ENCODE measurements at regions not wholly inside any gene's neighbourhood (a gene's known extent, or its start where the extent isn't known, plus 50 kb on each side); places are given as distances from the start of the nearest gene placed in this dataset.

DNA sequence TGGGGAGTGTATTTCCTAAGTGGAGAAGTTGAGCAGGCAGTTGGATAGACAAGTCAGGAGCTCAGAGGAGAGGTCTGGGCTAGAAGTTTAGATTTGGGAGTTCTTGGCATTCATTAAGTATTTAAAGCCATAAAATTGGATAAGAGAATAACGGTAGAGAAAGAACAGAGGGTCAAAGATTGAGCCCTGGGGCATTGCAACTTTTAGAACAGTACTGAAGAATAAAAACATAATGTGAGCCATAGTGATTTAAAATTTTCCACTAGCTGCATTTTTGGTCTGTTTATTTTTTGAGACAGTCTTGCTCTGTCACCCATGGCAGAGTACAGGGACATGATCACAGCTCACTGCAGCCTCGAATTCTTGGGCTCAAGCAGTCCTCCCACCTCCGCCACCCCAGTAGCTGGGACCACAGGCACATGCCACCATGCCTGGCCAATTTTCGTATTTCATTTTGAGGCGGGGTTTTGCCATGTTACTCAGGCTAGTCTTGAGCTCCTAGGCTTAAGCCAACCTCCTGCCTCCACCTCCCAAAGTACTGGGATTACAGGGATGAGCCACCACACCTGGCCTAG, 85.9 kb upstream of the SOX13 start:
- Histone ChIP-seq H3K18ac (ENCODE audit: low read length) (no peak overlapping the region), H3K4ac (ENCODE audit: low read depth, low read length) (peak overlapping the region; percentile 43), H3K27ac (ENCODE audit: low read depth, low read length) (no peak overlapping the region), H3K4me3 (ENCODE audit: low read depth, low read length) (no peak overlapping the region), H3K36me3 (ENCODE audit: control insufficient read depth in 1 of 2, insufficient read depth in 2 of 2, low read length in 2 of 2) (no peaks in the 10 kb centered on the region), H3K9ac (ENCODE audit: low read length) (no peak overlapping the region), H2BK120ac (ENCODE audit: insufficient read depth, low read length, poor library complexity) (peak overlapping the region; percentile 82), H3K79me2 (ENCODE audit: control insufficient read depth, insufficient read depth, low read length, poor library complexity) (peaks cover 2% of the 10 kb centered on the region), H2AFZ (ENCODE audit: insufficient read depth, low read length, poor library complexity) (no peak overlapping the region), H3K4me2 (ENCODE audit: low read length) (no peak overlapping the region), H4K91ac (ENCODE audit: low read depth, low read length) (peak overlapping the region; percentile 41), H4K8ac (ENCODE audit: low read depth, low read length) (no peak overlapping the region), H3K27me3 (ENCODE audit: insufficient read depth, low read length) (no peaks in the 10 kb centered on the region), H3K4me1 (ENCODE audit: control insufficient read depth in 1 of 2, insufficient read depth in 2 of 2, low read length in 2 of 2) (peaks cover 8% of the 10 kb centered on the region in 2 experiments), H4K12ac (ENCODE audit: low read depth, low read length) (no peak overlapping the region), H2BK12ac (ENCODE audit: low read length) (peak overlapping the region; percentile 55), H2BK5ac (ENCODE audit: low read depth, low read length, poor library complexity) (peak overlapping the region; percentile 50), H3K23ac (ENCODE audit: low read length) (no peak overlapping the region), H2AK5ac (ENCODE audit: low read length) (peak overlapping the region; percentile 3), H3K79me1 (ENCODE audit: low read length) (peaks cover 28% of the 10 kb centered on the region), H3K9me3 (ENCODE audit: insufficient read depth, low read depth, low read length) (no peaks in the 10 kb centered on the region), H3K14ac (ENCODE audit: low read length) (peak overlapping the region; percentile 2)
- DNase-seq = no peak
- WGBS (ENCODE audit: extremely low coverage, insufficient coverage, insufficient read length) = no CpG with 5 or more reads among the region's 5 CpGs

DNA sequence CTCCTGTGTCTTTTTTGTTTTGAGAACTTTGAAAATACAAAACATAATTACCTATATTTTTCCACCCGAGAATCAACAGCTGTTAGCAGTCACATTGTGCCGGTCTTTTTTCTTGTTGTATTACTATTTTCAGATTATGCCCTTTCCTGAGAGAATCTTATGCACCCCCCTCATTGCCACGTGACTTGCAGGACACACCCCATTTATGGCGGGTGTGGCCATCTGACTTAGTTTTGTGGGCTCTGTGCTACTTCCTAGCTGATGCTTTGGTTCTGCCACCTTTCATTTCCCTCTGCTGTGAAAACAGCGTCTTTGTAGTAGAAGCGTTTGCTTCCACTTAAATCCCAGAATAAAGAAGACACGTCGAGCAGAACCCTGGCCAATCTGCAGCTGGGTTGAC, 82.8 kb upstream of the SOX13 start:
- H3K9ac ChIP-seq (ENCODE audit: low read length) = no peak overlapping the region
- no peak for DNase-seq
- H3K4me1 ChIP-seq (ENCODE audit: control insufficient read depth in 1 of 2, insufficient read depth in 2 of 2, low read length in 2 of 2) = peaks cover 8% of the 10 kb centered on the region in 2 experiments
- H2BK12ac ChIP-seq (ENCODE audit: low read length) = peak overlapping the region; percentile 85
- no peak overlapping the region for H3K4me2 ChIP-seq (ENCODE audit: low read length)
- no peaks in the 10 kb centered on the region for H3K9me3 ChIP-seq (ENCODE audit: insufficient read depth, low read depth, low read length)
- no peak overlapping the region for H3K23ac ChIP-seq (ENCODE audit: low read length)
- H4K91ac ChIP-seq (ENCODE audit: low read depth, low read length) = no peak overlapping the region
- no peak overlapping the region for H2AFZ ChIP-seq (ENCODE audit: insufficient read depth, low read length, poor library complexity)
- no peaks in the 10 kb centered on the region for H3K27me3 ChIP-seq (ENCODE audit: insufficient read depth, low read length)
- no peak overlapping the region for H3K4ac ChIP-seq (ENCODE audit: low read depth, low read length)
- no peak overlapping the region for H2BK5ac ChIP-seq (ENCODE audit: low read depth, low read length, poor library complexity)
- no CpG with 5 or more reads among the region's 8 CpGs for WGBS (ENCODE audit: extremely low coverage, insufficient coverage, insufficient read length)
- no peak overlapping the region for H3K4me3 ChIP-seq (ENCODE audit: low read depth, low read length)
- no peak overlapping the region for H3K18ac ChIP-seq (ENCODE audit: low read length)
- H3K27ac ChIP-seq (ENCODE audit: low read depth, low read length) = no peak overlapping the region
- H3K36me3 ChIP-seq (ENCODE audit: control insufficient read depth in 1 of 2, insufficient read depth in 2 of 2, low read length in 2 of 2) = no peaks in the 10 kb centered on the region
- H3K79me2 ChIP-seq (ENCODE audit: control insufficient read depth, insufficient read depth, low read length, poor library complexity) = peaks cover 2% of the 10 kb centered on the region
- H3K79me1 ChIP-seq (ENCODE audit: low read length) = peaks cover 18% of the 10 kb centered on the region
- H2AK5ac ChIP-seq (ENCODE audit: low read length) = no peak overlapping the region
- H4K12ac ChIP-seq (ENCODE audit: low read depth, low read length) = no peak overlapping the region
- no peak overlapping the region for H3K14ac ChIP-seq (ENCODE audit: low read length)
- no peak overlapping the region for H2BK120ac ChIP-seq (ENCODE audit: insufficient read depth, low read length, poor library complexity)
- H4K8ac ChIP-seq (ENCODE audit: low read depth, low read length) = no peak overlapping the region

DNA sequence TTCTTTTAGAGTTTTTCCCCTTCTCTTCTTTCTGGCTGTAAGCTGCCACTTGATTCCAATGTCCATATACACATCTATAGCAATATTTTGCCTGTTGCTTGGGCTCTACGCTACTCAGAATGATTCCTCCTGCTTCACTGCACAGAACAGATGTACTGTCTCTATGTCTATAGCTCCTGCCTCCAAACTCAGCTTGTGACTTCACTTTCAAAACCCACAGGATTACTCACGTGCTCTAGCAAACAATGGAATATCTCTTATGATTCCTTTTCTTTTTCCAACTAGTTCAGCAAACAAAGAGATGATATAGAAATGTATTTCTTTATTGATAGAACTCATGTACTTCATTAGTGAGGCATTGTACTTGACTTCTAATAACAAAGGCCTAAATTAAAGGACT, 80.5 kb upstream of the SOX13 start:
- Histone ChIP-seq H3K79me2 (ENCODE audit: control insufficient read depth, insufficient read depth, low read length, poor library complexity) (no peaks in the 10 kb centered on the region), H3K79me1 (ENCODE audit: low read length) (peaks cover 11% of the 10 kb centered on the region), H3K27me3 (ENCODE audit: insufficient read depth, low read length) (no peaks in the 10 kb centered on the region), H2BK5ac (ENCODE audit: low read depth, low read length, poor library complexity) (no peak overlapping the region), H3K23ac (ENCODE audit: low read length) (no peak overlapping the region), H2AK5ac (ENCODE audit: low read length) (no peak overlapping the region), H3K18ac (ENCODE audit: low read length) (no peak overlapping the region), H3K9me3 (ENCODE audit: insufficient read depth, low read depth, low read length) (no peaks in the 10 kb centered on the region), H4K91ac (ENCODE audit: low read depth, low read length) (no peak overlapping the region), H3K4ac (ENCODE audit: low read depth, low read length) (no peak overlapping the region), H3K4me1 (ENCODE audit: control insufficient read depth in 1 of 2, insufficient read depth in 2 of 2, low read length in 2 of 2) (peaks cover 5 to 15% of the 10 kb centered on the region in 2 experiments), H3K27ac (ENCODE audit: low read depth, low read length) (no peak overlapping the region), H3K4me2 (ENCODE audit: low read length) (no peak overlapping the region), H3K9ac (ENCODE audit: low read length) (no peak overlapping the region), H2BK12ac (ENCODE audit: low read length) (no peak overlapping the region), H4K8ac (ENCODE audit: low read depth, low read length) (no peak overlapping the region), H3K4me3 (ENCODE audit: low read depth, low read length) (no peak overlapping the region), H4K12ac (ENCODE audit: low read depth, low read length) (no peak overlapping the region), H2BK120ac (ENCODE audit: insufficient read depth, low read length, poor library complexity) (no peak overlapping the region), H3K14ac (ENCODE audit: low read length) (no peak overlapping the region), H3K36me3 (ENCODE audit: control insufficient read depth in 1 of 2, insufficient read depth in 2 of 2, low read length in 2 of 2) (no peaks in the 10 kb centered on the region), H2AFZ (ENCODE audit: insufficient read depth, low read length, poor library complexity) (no peak overlapping the region)
- no CpG with 5 or more reads among the region's 2 CpGs for WGBS (ENCODE audit: extremely low coverage, insufficient coverage, insufficient read length)
- DNase-seq = no peak

DNA sequence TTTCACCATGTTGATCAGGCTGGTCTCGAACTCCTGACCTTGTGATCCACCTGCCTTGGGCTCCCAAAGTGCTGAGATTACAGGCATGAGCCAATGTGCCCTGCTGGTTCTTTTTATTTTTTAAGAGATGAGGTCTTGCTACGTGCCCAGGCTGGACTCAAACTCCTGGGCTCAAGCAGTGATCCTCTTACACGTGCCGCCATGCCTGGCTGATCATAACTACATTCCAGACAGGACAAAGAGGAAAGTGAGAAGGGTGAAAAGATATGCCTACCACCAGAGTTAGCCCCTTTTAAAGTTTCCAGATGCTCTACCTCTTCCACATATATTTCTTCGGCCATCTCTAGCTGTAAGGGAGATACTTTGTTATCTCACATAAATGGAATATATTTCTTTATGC, 79.7 kb upstream of the SOX13 start:
- no peak overlapping the region for H3K14ac ChIP-seq (ENCODE audit: low read length)
- no peaks in the 10 kb centered on the region for H3K79me2 ChIP-seq (ENCODE audit: control insufficient read depth, insufficient read depth, low read length, poor library complexity)
- no peak overlapping the region for H3K4ac ChIP-seq (ENCODE audit: low read depth, low read length)
- no peak overlapping the region for H3K27ac ChIP-seq (ENCODE audit: low read depth, low read length)
- no peaks in the 10 kb centered on the region for H3K9me3 ChIP-seq (ENCODE audit: insufficient read depth, low read depth, low read length)
- H4K8ac ChIP-seq (ENCODE audit: low read depth, low read length) = no peak overlapping the region
- H3K18ac ChIP-seq (ENCODE audit: low read length) = no peak overlapping the region
- H3K79me1 ChIP-seq (ENCODE audit: low read length) = peaks cover 15% of the 10 kb centered on the region
- WGBS (ENCODE audit: extremely low coverage, insufficient coverage, insufficient read length) = no CpG with 5 or more reads among the region's 5 CpGs
- H3K4me3 ChIP-seq (ENCODE audit: low read depth, low read length) = no peak overlapping the region
- no peak overlapping the region for H3K4me2 ChIP-seq (ENCODE audit: low read length)
- H4K12ac ChIP-seq (ENCODE audit: low read depth, low read length) = no peak overlapping the region
- H3K23ac ChIP-seq (ENCODE audit: low read length) = no peak overlapping the region
- no peak for DNase-seq
- H3K4me1 ChIP-seq (ENCODE audit: control insufficient read depth in 1 of 2, insufficient read depth in 2 of 2, low read length in 2 of 2) = peaks cover 5 to 18% of the 10 kb centered on the region in 2 experiments
- no peak overlapping the region for H2BK120ac ChIP-seq (ENCODE audit: insufficient read depth, low read length, poor library complexity)
- H4K91ac ChIP-seq (ENCODE audit: low read depth, low read length) = no peak overlapping the region
- no peak overlapping the region for H2AFZ ChIP-seq (ENCODE audit: insufficient read depth, low read length, poor library complexity)
- H2BK12ac ChIP-seq (ENCODE audit: low read length) = no peak overlapping the region
- H3K27me3 ChIP-seq (ENCODE audit: insufficient read depth, low read length) = no peaks in the 10 kb centered on the region
- no peak overlapping the region for H3K9ac ChIP-seq (ENCODE audit: low read length)
- H3K36me3 ChIP-seq (ENCODE audit: control insufficient read depth in 1 of 2, insufficient read depth in 2 of 2, low read length in 2 of 2) = no peaks in the 10 kb centered on the region
- no peak overlapping the region for H2BK5ac ChIP-seq (ENCODE audit: low read depth, low read length, poor library complexity)
- H2AK5ac ChIP-seq (ENCODE audit: low read length) = no peak overlapping the region

Data from trophoblast cell (in vitro differentiated cells and primary cell).